ENCODE measurements at regions not wholly inside any gene's neighbourhood (a gene's known extent, or its start where the extent isn't known, plus 50 kb on each side); places are given as distances from the start of the nearest gene placed in this dataset.

GRCh38 chr21:38167345-38167744 lies 89.4 kb upstream of the KCNJ15 start:
- Histone ChIP-seq H3K4me1 (peaks cover 18 to 30% (median 20%) of the 10 kb centered on the region in 4 donors), H3K27me3 (no peaks in the 10 kb centered on the region), H3K4me3 (no peak overlapping the region), H3K9me3 (no peaks in the 10 kb centered on the region), H3K36me3 (no peaks in the 10 kb centered on the region), H3K27ac (no peak overlapping the region)
- DNase-seq (no peak), ATAC-seq (ENCODE audit: low FRiP score in 2 of 2) (no peak)
- WGBS, 2 donors, result 83 to 91% methylated on average over 3 of the region's 3 CpGs
- TF ChIP-seq POLR2A (IDR thresholded peaks at IDR 0.05) (no peak), POLR2AphosphoS5 (IDR thresholded peaks at IDR 0.05) (no peak), EP300 (IDR thresholded peaks at IDR 0.05) (no peak)
- TF ChIP-seq, protein P1, sequence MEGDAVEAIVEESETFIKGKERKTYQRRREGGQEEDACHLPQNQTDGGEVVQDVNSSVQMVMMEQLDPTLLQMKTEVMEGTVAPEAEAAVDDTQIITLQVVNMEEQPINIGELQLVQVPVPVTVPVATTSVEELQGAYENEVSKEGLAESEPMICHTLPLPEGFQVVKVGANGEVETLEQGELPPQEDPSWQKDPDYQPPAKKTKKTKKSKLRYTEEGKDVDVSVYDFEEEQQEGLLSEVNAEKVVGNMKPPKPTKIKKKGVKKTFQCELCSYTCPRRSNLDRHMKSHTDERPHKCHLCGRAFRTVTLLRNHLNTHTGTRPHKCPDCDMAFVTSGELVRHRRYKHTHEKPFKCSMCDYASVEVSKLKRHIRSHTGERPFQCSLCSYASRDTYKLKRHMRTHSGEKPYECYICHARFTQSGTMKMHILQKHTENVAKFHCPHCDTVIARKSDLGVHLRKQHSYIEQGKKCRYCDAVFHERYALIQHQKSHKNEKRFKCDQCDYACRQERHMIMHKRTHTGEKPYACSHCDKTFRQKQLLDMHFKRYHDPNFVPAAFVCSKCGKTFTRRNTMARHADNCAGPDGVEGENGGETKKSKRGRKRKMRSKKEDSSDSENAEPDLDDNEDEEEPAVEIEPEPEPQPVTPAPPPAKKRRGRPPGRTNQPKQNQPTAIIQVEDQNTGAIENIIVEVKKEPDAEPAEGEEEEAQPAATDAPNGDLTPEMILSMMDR (IDR thresholded peaks at IDR 0.05), result no peak

DNA sequence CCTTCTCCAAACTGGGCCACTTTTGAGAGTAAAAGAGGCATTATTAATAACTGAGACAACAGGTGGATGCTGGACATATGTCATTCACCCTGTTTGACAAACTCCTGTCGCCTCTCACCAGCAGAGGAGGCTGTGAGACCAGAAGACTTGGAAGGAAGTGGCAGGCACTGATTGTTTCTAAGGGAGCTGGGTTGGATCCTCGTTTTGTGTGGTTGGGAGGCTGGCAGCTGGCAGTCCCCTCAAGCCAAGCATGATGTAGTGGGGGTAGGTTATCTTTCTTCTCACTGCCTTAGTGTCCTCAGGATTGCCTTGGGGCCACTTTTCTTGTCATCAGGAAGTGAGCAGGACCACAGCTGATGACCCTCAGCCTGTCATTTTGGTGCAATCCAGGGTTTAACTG lies 86.5 kb upstream of the KCNJ15 start:
- ATAC-seq (ENCODE audit: low FRiP score in 2 of 2) (peak; percentile 43 to 72), DNase-seq (peak in 1 of 2 donors; percentile 77)
- peak overlapping the region; percentile 8 to 55 (median 50) for H3K27ac ChIP-seq
- no peaks in the 10 kb centered on the region for H3K9me3 ChIP-seq
- WGBS, 2 donors, result 13 to 31% methylated on average over 2 of the region's 2 CpGs
- no peak for TF ChIP-seq POLR2A (IDR thresholded peaks at IDR 0.05)
- TF ChIP-seq, protein P1 (IDR thresholded peaks at IDR 0.05), result peak in 5 of 6 experiments; percentile 46 to 75 (median 66)
- H3K27me3 ChIP-seq, result no peaks in the 10 kb centered on the region
- H3K4me3 ChIP-seq, result no peak overlapping the region
- peaks cover 18 to 30% (median 20%) of the 10 kb centered on the region in 4 donors for H3K4me1 ChIP-seq
- H3K36me3 ChIP-seq, result no peaks in the 10 kb centered on the region

- no peaks in the 10 kb centered on the region for H3K36me3 ChIP-seq
- H3K27me3 ChIP-seq, result no peaks in the 10 kb centered on the region
- H3K4me3 ChIP-seq, result no peak overlapping the region
- ATAC-seq (ENCODE audit: low FRiP score in 2 of 2), result peak in 1 of 2 donors; percentile 56
- DNase-seq, result no peak
- 44 to 47% methylated on average over 8 of the region's 8 CpGs for WGBS, 2 donors
- H3K27ac ChIP-seq, result peak overlapping the region; percentile 8 to 55 (median 50)
- H3K9me3 ChIP-seq, result no peaks in the 10 kb centered on the region
- TF ChIP-seq, protein P1 (IDR thresholded peaks at IDR 0.05), result no peak
- TF ChIP-seq POLR2A (IDR thresholded peaks at IDR 0.05), result no peak
- TF ChIP-seq POLR2AphosphoS5 (IDR thresholded peaks at IDR 0.05), result no peak
- no peak for TF ChIP-seq EP300 (IDR thresholded peaks at IDR 0.05)
- H3K4me1 ChIP-seq, result peaks cover 18 to 25% (median 20%) of the 10 kb centered on the region in 4 donors
Observed at GRCh38 chr21:38170704-38171682, 85.8 kb upstream of the KCNJ15 start.

DNA sequence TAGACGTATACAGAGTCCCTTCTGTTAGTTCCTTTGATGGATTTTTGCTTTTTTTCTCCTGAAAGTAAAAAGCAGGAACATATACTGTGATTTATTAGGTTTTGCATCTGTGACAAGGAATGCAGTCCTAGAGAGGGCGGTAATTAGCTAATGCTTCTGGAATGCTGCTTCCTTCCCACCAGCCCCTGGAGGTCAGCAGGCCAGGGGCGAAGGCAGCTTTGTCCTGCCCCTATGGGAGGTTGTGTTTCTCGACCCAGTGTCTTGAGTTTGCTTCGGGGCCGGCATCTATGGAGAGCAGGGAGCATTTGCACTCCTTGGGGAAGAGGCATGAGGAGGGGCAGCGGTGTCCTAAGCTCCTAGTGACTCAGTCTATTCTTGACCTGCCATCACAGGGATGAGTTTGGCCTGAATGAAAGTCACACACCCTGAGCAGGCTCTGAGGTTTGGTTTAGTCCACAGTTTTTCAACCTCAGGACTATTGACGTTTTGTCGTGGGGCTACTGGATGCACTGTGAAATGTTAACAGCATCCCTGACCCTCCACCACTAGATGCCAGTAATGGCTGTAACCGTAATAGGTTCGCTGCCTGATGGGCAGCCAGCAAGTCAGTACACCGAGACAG lies 85.0 kb upstream of the KCNJ15 start:
- Histone ChIP-seq H3K36me3 (no peaks in the 10 kb centered on the region), H3K4me1 (peaks cover 18 to 21% (median 19%) of the 10 kb centered on the region in 4 donors), H3K4me3 (no peak overlapping the region), H3K27me3 (no peaks in the 10 kb centered on the region), H3K9me3 (no peaks in the 10 kb centered on the region), H3K27ac (peak overlapping the region in 3 of 4 donors; percentile 12 to 55 (median 51))
- 50 to 61% methylated on average over 8 to 12 of the region's 12 CpGs for WGBS, 2 donors
- no peak for TF ChIP-seq POLR2AphosphoS5 (IDR thresholded peaks at IDR 0.05)
- peak in 1 of 2 donors; percentile 62 for ATAC-seq (ENCODE audit: low FRiP score in 2 of 2)
- DNase-seq, result no peak

DNA sequence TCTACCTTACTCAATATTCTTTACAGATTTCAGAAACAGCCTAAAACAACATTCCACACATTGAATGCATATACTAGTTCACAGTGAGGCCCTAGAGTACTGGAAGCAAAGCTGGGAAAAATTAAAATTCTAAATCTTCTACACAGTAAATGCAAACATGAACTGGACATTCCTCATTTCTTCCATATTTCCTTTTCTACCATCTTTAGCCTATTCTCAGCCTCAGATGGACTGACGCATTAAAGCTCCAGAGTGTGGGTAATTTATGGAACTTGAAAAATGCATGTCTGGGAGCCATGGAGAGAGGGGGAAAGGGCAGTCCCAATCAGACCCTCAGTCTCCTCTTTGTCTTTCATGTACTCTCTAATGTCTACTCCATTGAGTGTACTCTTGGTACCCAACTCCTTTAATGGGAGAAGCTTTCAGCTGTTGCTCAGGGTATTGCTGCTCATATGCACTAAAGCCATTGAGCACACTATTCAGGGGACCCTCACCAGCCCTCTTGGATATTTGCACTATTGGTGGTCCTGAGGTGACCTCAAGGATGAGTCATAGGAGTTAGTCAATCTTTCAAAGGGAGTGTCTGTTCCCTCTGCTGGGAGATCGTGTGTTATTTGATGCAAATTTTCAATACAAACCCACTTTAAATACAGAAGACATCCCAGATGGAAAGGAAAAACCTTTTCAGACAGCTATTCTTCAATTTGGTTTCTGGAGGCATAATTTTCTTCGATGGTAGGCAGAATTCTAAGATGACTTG lies 83.3 kb upstream of the KCNJ15 start:
- H3K27ac ChIP-seq, result no peak overlapping the region
- ATAC-seq (ENCODE audit: low FRiP score in 2 of 2), result no peak
- no peaks in the 10 kb centered on the region for H3K9me3 ChIP-seq
- H3K36me3 ChIP-seq, result no peaks in the 10 kb centered on the region
- no peaks in the 10 kb centered on the region for H3K27me3 ChIP-seq
- DNase-seq, result no peak
- H3K4me1 ChIP-seq, result peaks cover 18 to 21% (median 19%) of the 10 kb centered on the region in 4 donors
- TF ChIP-seq EP300 (IDR thresholded peaks at IDR 0.05) (no peak), POLR2A (IDR thresholded peaks at IDR 0.05) (no peak), POLR2AphosphoS5 (IDR thresholded peaks at IDR 0.05) (no peak)
- TF ChIP-seq, protein P1 (IDR thresholded peaks at IDR 0.05), result no peak
- WGBS, 2 donors, result 94% methylated on average over 3 of the region's 3 CpGs
- no peak overlapping the region for H3K4me3 ChIP-seq
